ENCODE measurements at regions not wholly inside any gene's neighbourhood (a gene's known extent, or its start where the extent isn't known, plus 50 kb on each side); places are given as distances from the start of the nearest gene placed in this dataset.
"Not testable (repeated sequence)": the region's sequence is repeated elsewhere in the genome, so short reads cannot be mapped to it uniquely, and the experiment has no call there.

GRCh38 chr5:110294281-110294680 is 432.2 kb downstream of the TMEM232 start:
- TF ChIP-seq ZFX (IDR thresholded peaks at IDR 0.05; ENCODE audit: borderline replicate concordance) (no peak), CTCF (IDR thresholded peaks at IDR 0.05) (no peak)
- H3K27ac ChIP-seq = no peak overlapping the region

GRCh38 chr5:110297152-110297670 is 429.3 kb downstream of the TMEM232 start:
- TF ChIP-seq CTCF (IDR thresholded peaks at IDR 0.05) (no peak), ZFX (IDR thresholded peaks at IDR 0.05; ENCODE audit: borderline replicate concordance) (no peak)
- no peak overlapping the region for H3K27ac ChIP-seq

GRCh38 chr5:110304176-110304575 is 422.3 kb downstream of the TMEM232 start:
- no peak overlapping the region for H3K27ac ChIP-seq
- no peak for TF ChIP-seq ZFX (IDR thresholded peaks at IDR 0.05; ENCODE audit: borderline replicate concordance)
- TF ChIP-seq CTCF (IDR thresholded peaks at IDR 0.05) = no peak

GRCh38 chr5:110306650-110307049 is 419.8 kb downstream of the TMEM232 start:
- no peak overlapping the region for H3K27ac ChIP-seq
- TF ChIP-seq ZFX (IDR thresholded peaks at IDR 0.05; ENCODE audit: borderline replicate concordance) = no peak
- no peak for TF ChIP-seq CTCF (IDR thresholded peaks at IDR 0.05)

GRCh38 chr5:110309222-110309621 is 417.2 kb downstream of the TMEM232 start:
- TF ChIP-seq CTCF (IDR thresholded peaks at IDR 0.05) (no peak), ZFX (IDR thresholded peaks at IDR 0.05; ENCODE audit: borderline replicate concordance) (no peak)
- H3K27ac ChIP-seq = no peak overlapping the region

GRCh38 chr5:110316566-110316965 is 409.9 kb downstream of the TMEM232 start:
- not testable (repeated sequence) for H3K27ac ChIP-seq

- H3K27ac ChIP-seq = no peak overlapping the region
- TF ChIP-seq CTCF (IDR thresholded peaks at IDR 0.05) = no peak
- no peak for TF ChIP-seq ZFX (IDR thresholded peaks at IDR 0.05; ENCODE audit: borderline replicate concordance)
Observed at GRCh38 chr5:110321117-110321516, 405.4 kb downstream of the TMEM232 start.

GRCh38 chr5:110323357-110323756 is 403.1 kb downstream of the TMEM232 start:
- no peak overlapping the region for H3K27ac ChIP-seq
- TF ChIP-seq CTCF (IDR thresholded peaks at IDR 0.05) (no peak), ZFX (IDR thresholded peaks at IDR 0.05; ENCODE audit: borderline replicate concordance) (no peak)

Data from 22Rv1 (cell line).